ENCODE measurements at regions not wholly inside any gene's neighbourhood (a gene's known extent, or its start where the extent isn't known, plus 50 kb on each side); places are given as distances from the start of the nearest gene placed in this dataset.

GRCh38 chrX:142483965-142484364 is 278.9 kb upstream of the MAGEC2 start (continued):
- TF ChIP-seq ZNF175 (tag by site-specific recombination; IDR thresholded peaks at IDR 0.05) (no peak), KLF1 (tag by site-specific recombination; IDR thresholded peaks at IDR 0.05) (no peak), FEZF1 (tag by site-specific recombination; IDR thresholded peaks at IDR 0.05) (no peak)

GRCh38 chrX:142446349-142446748 is 241.3 kb upstream of the MAGEC2 start:
- Histone ChIP-seq H3K9me3 (ENCODE audit: control insufficient read depth, insufficient read depth, low read depth, low read length) (no peaks in the 10 kb centered on the region; the same call in 1 of the 2 replicates), H3K36me3 (ENCODE audit: control insufficient read depth in 2 of 2, insufficient read depth in 1 of 2, low read length in 2 of 2) (no peaks in the 10 kb centered on the region), H3K4me3 (ENCODE audit: low read depth, low read length) (no peak overlapping the region), H3K4me1 (ENCODE audit: control insufficient read depth, insufficient read depth, low read length) (no peaks in the 10 kb centered on the region), H3K27ac (ENCODE audit: extremely low read depth, low read depth, low read length) (no peak overlapping the region)
- TF ChIP-seq ZNF555 (tag by site-specific recombination; conservative IDR thresholded peaks at IDR 0.05) (no peak), ZFP3 (tag by site-specific recombination; IDR thresholded peaks at IDR 0.05; ENCODE audit: low read depth) (no peak), SP2 (tag by site-specific recombination; IDR thresholded peaks at IDR 0.05) (no peak), ZNF707 (tag by site-specific recombination; IDR thresholded peaks at IDR 0.05) (no peak), ZNF169 (tag by site-specific recombination; IDR thresholded peaks at IDR 0.05) (no peak), HOXA7 (CRISPR knock-in tag; IDR thresholded peaks at IDR 0.05; ENCODE audit: borderline replicate concordance) (no peak), ZNF302 (tag by site-specific recombination; IDR thresholded peaks at IDR 0.05; ENCODE audit: low read depth) (no peak), ZNF747 (tag by site-specific recombination; IDR thresholded peaks at IDR 0.05) (no peak), ZBTB49 (tag by site-specific recombination; IDR thresholded peaks at IDR 0.05; ENCODE audit: low read depth) (no peak), ZSCAN23 (tag by site-specific recombination; IDR thresholded peaks at IDR 0.05) (no peak), FEZF1 (tag by site-specific recombination; IDR thresholded peaks at IDR 0.05) (no peak), ZNF324 (tag by site-specific recombination; IDR thresholded peaks at IDR 0.05) (no peak)
- TF ChIP-seq, protein P1, sequence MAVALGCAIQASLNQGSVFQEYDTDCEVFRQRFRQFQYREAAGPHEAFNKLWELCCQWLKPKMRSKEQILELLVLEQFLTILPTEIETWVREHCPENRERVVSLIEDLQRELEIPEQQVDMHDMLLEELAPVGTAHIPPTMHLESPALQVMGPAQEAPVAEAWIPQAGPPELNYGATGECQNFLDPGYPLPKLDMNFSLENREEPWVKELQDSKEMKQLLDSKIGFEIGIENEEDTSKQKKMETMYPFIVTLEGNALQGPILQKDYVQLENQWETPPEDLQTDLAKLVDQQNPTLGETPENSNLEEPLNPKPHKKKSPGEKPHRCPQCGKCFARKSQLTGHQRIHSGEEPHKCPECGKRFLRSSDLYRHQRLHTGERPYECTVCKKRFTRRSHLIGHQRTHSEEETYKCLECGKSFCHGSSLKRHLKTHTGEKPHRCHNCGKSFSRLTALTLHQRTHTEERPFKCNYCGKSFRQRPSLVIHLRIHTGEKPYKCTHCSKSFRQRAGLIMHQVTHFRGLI (tag by site-specific recombination; IDR thresholded peaks at IDR 0.05) = no peak
- TF ChIP-seq, protein P2, sequence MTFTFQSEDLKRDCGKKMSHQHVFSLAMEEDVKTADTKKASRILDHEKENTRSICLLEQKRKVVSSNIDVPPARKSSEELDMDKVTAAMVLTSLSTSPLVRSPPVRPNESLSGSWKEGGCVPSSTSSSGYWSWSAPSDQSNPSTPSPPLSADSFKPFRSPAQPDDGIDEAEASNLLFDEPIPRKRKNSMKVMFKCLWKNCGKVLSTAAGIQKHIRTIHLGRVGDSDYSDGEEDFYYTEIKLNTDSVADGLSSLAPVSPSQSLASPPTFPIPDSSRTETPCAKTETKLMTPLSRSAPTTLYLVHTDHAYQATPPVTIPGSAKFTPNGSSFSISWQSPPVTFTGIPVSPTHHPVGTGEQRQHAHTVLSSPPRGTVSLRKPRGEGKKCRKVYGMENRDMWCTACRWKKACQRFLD (tag by site-specific recombination; IDR thresholded peaks at IDR 0.05) = no peak
- TF ChIP-seq, protein P3, sequence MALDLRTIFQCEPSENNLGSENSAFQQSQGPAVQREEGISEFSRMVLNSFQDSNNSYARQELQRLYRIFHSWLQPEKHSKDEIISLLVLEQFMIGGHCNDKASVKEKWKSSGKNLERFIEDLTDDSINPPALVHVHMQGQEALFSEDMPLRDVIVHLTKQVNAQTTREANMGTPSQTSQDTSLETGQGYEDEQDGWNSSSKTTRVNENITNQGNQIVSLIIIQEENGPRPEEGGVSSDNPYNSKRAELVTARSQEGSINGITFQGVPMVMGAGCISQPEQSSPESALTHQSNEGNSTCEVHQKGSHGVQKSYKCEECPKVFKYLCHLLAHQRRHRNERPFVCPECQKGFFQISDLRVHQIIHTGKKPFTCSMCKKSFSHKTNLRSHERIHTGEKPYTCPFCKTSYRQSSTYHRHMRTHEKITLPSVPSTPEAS (tag by site-specific recombination; IDR thresholded peaks at IDR 0.05) = no peak
- TF ChIP-seq, protein P4, sequence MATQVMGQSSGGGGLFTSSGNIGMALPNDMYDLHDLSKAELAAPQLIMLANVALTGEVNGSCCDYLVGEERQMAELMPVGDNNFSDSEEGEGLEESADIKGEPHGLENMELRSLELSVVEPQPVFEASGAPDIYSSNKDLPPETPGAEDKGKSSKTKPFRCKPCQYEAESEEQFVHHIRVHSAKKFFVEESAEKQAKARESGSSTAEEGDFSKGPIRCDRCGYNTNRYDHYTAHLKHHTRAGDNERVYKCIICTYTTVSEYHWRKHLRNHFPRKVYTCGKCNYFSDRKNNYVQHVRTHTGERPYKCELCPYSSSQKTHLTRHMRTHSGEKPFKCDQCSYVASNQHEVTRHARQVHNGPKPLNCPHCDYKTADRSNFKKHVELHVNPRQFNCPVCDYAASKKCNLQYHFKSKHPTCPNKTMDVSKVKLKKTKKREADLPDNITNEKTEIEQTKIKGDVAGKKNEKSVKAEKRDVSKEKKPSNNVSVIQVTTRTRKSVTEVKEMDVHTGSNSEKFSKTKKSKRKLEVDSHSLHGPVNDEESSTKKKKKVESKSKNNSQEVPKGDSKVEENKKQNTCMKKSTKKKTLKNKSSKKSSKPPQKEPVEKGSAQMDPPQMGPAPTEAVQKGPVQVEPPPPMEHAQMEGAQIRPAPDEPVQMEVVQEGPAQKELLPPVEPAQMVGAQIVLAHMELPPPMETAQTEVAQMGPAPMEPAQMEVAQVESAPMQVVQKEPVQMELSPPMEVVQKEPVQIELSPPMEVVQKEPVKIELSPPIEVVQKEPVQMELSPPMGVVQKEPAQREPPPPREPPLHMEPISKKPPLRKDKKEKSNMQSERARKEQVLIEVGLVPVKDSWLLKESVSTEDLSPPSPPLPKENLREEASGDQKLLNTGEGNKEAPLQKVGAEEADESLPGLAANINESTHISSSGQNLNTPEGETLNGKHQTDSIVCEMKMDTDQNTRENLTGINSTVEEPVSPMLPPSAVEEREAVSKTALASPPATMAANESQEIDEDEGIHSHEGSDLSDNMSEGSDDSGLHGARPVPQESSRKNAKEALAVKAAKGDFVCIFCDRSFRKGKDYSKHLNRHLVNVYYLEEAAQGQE (tag by site-specific recombination; IDR thresholded peaks at IDR 0.05) = no peak
- ChIA-PET CTCF (no interaction called here), POLR2A (no interaction called here)
